Nephron progenitor cell (in vitro differentiated cells): ENCODE measurements at regions not wholly inside any gene's neighbourhood (a gene's known extent, or its start where the extent isn't known, plus 50 kb on each side); places are given as distances from the start of the nearest gene placed in this dataset.
A peak's percentile ranks its signal among the peaks of the same experiment; 100 is the strongest.

Experiments
- DNase-seq: peaks from one replicate; pipeline ENCODE4 v3.0.0; 2021
- H3K27ac Mint-ChIP-seq: 2 replicates; pipeline ENCODE4 v1.8.0; 2021; ENCODE audit warnings: mild to moderate bottlenecking, moderate library complexity, mixed read lengths
- H3K27me3 Mint-ChIP-seq: 2 replicates; pipeline ENCODE4 v1.8.0; 2021; ENCODE audit warnings: mild to moderate bottlenecking, low read depth, mixed read lengths; ENCODE audit not compliant: poor library complexity
- H3K36me3 Mint-ChIP-seq: 2 replicates; pipeline ENCODE4 v1.8.0; 2021; ENCODE audit warnings: low read depth, mixed read lengths
- H3K4me1 Mint-ChIP-seq: 2 replicates; pipeline ENCODE4 v1.8.0; 2021; ENCODE audit warnings: mixed read lengths
- H3K4me3 Mint-ChIP-seq: 2 replicates; pipeline ENCODE4 v1.8.0; 2021; ENCODE audit warnings: mild to moderate bottlenecking, moderate library complexity, mixed read lengths
- H3K9me3 Mint-ChIP-seq: 2 replicates; pipeline ENCODE4 v1.8.0; 2021; ENCODE audit warnings: mild to moderate bottlenecking, moderate library complexity, mixed read lengths
- TF ChIP-seq, protein P1 (sequence below): fragments of 200-600 bp; sonication (generic); IDR thresholded peaks from 2 replicates; pipeline ENCODE4 v1.5.0; 2021; ENCODE audit warnings: antibody characterized with exemption

GRCh38 chr9:12920437-12920836, 145.6 kb downstream of the LURAP1L start:
- H3K27ac Mint-ChIP-seq = no peak overlapping the region

GRCh38 chr9:12921621-12922020, 146.8 kb downstream of the LURAP1L start:
- no peak for DNase-seq
- TF ChIP-seq, protein P1, sequence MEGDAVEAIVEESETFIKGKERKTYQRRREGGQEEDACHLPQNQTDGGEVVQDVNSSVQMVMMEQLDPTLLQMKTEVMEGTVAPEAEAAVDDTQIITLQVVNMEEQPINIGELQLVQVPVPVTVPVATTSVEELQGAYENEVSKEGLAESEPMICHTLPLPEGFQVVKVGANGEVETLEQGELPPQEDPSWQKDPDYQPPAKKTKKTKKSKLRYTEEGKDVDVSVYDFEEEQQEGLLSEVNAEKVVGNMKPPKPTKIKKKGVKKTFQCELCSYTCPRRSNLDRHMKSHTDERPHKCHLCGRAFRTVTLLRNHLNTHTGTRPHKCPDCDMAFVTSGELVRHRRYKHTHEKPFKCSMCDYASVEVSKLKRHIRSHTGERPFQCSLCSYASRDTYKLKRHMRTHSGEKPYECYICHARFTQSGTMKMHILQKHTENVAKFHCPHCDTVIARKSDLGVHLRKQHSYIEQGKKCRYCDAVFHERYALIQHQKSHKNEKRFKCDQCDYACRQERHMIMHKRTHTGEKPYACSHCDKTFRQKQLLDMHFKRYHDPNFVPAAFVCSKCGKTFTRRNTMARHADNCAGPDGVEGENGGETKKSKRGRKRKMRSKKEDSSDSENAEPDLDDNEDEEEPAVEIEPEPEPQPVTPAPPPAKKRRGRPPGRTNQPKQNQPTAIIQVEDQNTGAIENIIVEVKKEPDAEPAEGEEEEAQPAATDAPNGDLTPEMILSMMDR = no peak
- Mint-ChIP-seq H3K4me3 (no peak overlapping the region), H3K4me1 (no peaks in the 10 kb centered on the region), H3K36me3 (no peaks in the 10 kb centered on the region), H3K27ac (no peak overlapping the region), H3K27me3 (peaks cover 7% of the 10 kb centered on the region), H3K9me3 (no peaks in the 10 kb centered on the region)

More at GRCh38 chr9:12920437-12920836, 145.6 kb downstream of the LURAP1L start:
- Mint-ChIP-seq H3K36me3 (no peaks in the 10 kb centered on the region), H3K4me3 (no peak overlapping the region), H3K27me3 (peaks cover 11% of the 10 kb centered on the region), H3K4me1 (peaks cover 5% of the 10 kb centered on the region), H3K9me3 (no peaks in the 10 kb centered on the region)
- no peak for DNase-seq
- TF ChIP-seq, protein P1 = no peak

DNA sequence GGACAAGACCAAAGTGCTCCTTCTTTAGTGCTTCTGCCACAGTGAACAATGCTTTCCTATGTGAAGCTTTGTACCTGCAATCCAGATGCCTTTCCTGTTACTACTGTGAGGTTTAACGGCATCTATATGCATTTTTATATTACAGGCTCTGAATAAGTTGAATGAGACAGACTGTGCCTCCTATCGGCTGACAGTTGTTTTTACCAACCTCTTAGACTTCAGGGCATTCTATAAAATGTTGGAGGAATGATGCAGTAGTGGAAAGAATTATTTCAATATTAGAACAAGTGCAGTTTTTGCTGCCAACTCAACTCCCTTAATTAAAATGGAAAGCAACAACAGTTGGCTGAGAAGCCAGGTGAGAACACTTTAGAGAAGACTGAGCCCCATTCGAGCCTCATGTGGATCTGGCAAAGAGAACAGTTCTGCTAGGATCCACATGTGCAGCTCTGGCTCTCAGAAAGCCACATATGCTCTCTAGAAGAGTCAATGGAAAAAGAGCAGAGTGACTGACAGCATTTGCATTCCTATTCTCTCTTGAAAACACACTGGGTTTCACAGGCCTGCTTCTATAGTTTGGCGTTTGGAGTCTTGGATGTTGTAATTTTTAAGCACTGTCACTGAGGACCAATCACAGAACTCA, 147.5 kb downstream of the LURAP1L start:
- no peaks in the 10 kb centered on the region for H3K9me3 Mint-ChIP-seq
- TF ChIP-seq, protein P1 = no peak
- no peaks in the 10 kb centered on the region for H3K36me3 Mint-ChIP-seq
- H3K27ac Mint-ChIP-seq = peak overlapping the region; percentile 66
- no peaks in the 10 kb centered on the region for H3K4me1 Mint-ChIP-seq
- no peak for DNase-seq
- H3K27me3 Mint-ChIP-seq = peaks cover 4% of the 10 kb centered on the region
- no peak overlapping the region for H3K4me3 Mint-ChIP-seq

GRCh38 chr9:12923468-12924009, 148.7 kb downstream of the LURAP1L start:
- H3K4me1 Mint-ChIP-seq = peaks cover 4% of the 10 kb centered on the region
- TF ChIP-seq, protein P1 = no peak
- no peak for DNase-seq
- H3K9me3 Mint-ChIP-seq = no peaks in the 10 kb centered on the region
- H3K27ac Mint-ChIP-seq = no peak overlapping the region
- H3K27me3 Mint-ChIP-seq = peaks cover 4% of the 10 kb centered on the region
- H3K36me3 Mint-ChIP-seq = no peaks in the 10 kb centered on the region
- H3K4me3 Mint-ChIP-seq = no peak overlapping the region

DNA sequence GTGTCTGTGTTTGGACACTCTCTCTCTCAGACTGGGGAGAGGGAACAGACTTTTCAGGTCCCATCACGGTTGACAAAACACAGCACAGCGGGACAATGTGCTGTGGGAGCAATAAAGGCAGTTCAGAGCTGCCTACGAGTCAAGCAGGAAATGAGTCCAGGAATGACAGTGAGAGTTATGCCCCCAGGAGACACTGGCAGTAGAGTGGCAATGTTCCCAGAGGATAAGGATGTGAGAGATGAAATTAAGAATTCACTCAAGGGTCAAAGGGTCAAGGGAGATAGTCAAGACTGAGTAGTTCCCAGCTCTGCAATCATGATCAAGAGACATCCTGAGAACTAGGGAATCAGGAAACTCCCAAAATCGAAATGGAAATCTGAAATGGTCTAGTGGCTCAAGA, 156.1 kb downstream of the LURAP1L start:
- DNase-seq = peak; percentile 8
- no peaks in the 10 kb centered on the region for H3K36me3 Mint-ChIP-seq
- no peak overlapping the region for H3K4me3 Mint-ChIP-seq
- H3K4me1 Mint-ChIP-seq = peaks cover 34% of the 10 kb centered on the region
- peak overlapping the region; percentile 97 for H3K27ac Mint-ChIP-seq
- TF ChIP-seq, protein P1 = no peak
- H3K9me3 Mint-ChIP-seq = no peaks in the 10 kb centered on the region
- no peaks in the 10 kb centered on the region for H3K27me3 Mint-ChIP-seq

DNA sequence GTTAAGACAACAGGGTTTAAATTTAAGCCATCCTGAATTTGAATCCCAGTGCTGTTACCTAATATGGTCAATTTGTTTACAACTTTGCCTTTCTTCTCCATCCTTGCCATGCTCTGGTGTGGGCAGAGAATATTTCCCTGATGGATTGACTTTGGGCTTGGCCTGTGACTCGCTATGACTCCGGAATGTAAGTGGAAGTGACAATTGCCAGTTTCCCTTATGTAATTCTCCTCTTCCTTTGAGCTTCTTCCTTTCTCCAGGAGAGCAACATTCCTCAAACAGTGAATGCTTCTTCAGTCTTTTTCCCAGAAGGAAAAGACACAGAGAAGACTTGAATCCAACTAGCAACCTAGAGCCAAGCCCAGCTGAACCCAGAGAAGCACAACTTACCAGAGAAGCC, 159.1 kb downstream of the LURAP1L start:
- Mint-ChIP-seq H3K36me3 (no peaks in the 10 kb centered on the region), H3K9me3 (no peaks in the 10 kb centered on the region), H3K4me3 (no peak overlapping the region), H3K4me1 (peaks cover 26% of the 10 kb centered on the region), H3K27me3 (no peaks in the 10 kb centered on the region), H3K27ac (peak overlapping the region; percentile 30)
- TF ChIP-seq, protein P1 = no peak
- no peak for DNase-seq
